ENCODE measurements at regions not wholly inside any gene's neighbourhood (a gene's known extent, or its start where the extent isn't known, plus 50 kb on each side); places are given as distances from the start of the nearest gene placed in this dataset.

- no peak overlapping the region for H3K4me3 ChIP-seq
- DNase-seq (ENCODE audit: low spot score in 2 of 2): no peak
- peaks cover 10% of the 10 kb centered on the region for H3K4me1 ChIP-seq
- H3K9me3 ChIP-seq: no peaks in the 10 kb centered on the region
- WGBS: 64% methylated on average over 2 of the region's 2 CpGs
- H3K36me3 ChIP-seq: no peaks in the 10 kb centered on the region
- H3K27me3 ChIP-seq: no peaks in the 10 kb centered on the region
- no peak overlapping the region for H3K27ac ChIP-seq
- no peak for TF ChIP-seq EP300 (IDR thresholded peaks at IDR 0.05)
- no peak for TF ChIP-seq POLR2AphosphoS5 (IDR thresholded peaks at IDR 0.05)
Measured at GRCh38 chr4:52173470-52174045, 122.5 kb downstream of the SPATA18 start.

DNA sequence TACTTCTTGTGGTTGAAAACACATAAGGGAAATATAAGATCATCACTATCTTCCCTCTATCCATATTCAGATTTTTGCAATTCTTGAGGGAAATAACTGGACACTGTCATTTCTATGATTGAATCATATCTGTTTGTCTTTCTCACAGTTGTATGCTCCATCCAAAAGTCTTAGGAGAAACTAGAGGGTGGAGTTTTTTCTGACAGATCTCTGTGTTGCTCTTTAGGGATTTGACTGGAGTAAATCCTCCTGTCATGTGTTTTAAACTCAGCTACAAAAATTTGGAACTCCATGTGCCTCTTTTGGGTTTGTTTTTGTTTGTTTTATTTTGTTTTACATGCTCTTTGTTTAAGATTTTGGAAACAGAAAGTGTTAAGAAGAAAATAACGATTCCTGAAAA is 136.5 kb downstream of the SPATA18 start:
- 54% methylated on average over 1 of the region's 1 CpG for WGBS
- TF ChIP-seq POLR2AphosphoS5 (IDR thresholded peaks at IDR 0.05) (no peak), POLR2A (IDR thresholded peaks at IDR 0.05) (no peak), EP300 (IDR thresholded peaks at IDR 0.05) (no peak)
- TF ChIP-seq, protein P1, sequence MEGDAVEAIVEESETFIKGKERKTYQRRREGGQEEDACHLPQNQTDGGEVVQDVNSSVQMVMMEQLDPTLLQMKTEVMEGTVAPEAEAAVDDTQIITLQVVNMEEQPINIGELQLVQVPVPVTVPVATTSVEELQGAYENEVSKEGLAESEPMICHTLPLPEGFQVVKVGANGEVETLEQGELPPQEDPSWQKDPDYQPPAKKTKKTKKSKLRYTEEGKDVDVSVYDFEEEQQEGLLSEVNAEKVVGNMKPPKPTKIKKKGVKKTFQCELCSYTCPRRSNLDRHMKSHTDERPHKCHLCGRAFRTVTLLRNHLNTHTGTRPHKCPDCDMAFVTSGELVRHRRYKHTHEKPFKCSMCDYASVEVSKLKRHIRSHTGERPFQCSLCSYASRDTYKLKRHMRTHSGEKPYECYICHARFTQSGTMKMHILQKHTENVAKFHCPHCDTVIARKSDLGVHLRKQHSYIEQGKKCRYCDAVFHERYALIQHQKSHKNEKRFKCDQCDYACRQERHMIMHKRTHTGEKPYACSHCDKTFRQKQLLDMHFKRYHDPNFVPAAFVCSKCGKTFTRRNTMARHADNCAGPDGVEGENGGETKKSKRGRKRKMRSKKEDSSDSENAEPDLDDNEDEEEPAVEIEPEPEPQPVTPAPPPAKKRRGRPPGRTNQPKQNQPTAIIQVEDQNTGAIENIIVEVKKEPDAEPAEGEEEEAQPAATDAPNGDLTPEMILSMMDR (IDR thresholded peaks at IDR 0.05): no peak
- no peak overlapping the region for H3K27ac ChIP-seq
- H3K4me3 ChIP-seq: no peak overlapping the region
- no peak for DNase-seq (ENCODE audit: low spot score in 2 of 2)
- H3K36me3 ChIP-seq: no peaks in the 10 kb centered on the region
- no peaks in the 10 kb centered on the region for H3K27me3 ChIP-seq
- no peaks in the 10 kb centered on the region for H3K4me1 ChIP-seq
- H3K9me3 ChIP-seq: no peaks in the 10 kb centered on the region

GRCh38 chr4:52192001-52192400 is 140.9 kb downstream of the SPATA18 start:
- no peaks in the 10 kb centered on the region for H3K36me3 ChIP-seq
- no peak overlapping the region for H3K27ac ChIP-seq
- TF ChIP-seq POLR2AphosphoS5 (IDR thresholded peaks at IDR 0.05) (no peak), EP300 (IDR thresholded peaks at IDR 0.05) (no peak)
- TF ChIP-seq, protein P1 (IDR thresholded peaks at IDR 0.05): no peak
- H3K9me3 ChIP-seq: no peaks in the 10 kb centered on the region
- no peaks in the 10 kb centered on the region for H3K27me3 ChIP-seq
- H3K4me1 ChIP-seq: peaks cover 5% of the 10 kb centered on the region
- H3K4me3 ChIP-seq: no peak overlapping the region
- DNase-seq (ENCODE audit: low spot score in 2 of 2): no peak
- WGBS: 62% methylated on average over 2 of the region's 2 CpGs

DNA sequence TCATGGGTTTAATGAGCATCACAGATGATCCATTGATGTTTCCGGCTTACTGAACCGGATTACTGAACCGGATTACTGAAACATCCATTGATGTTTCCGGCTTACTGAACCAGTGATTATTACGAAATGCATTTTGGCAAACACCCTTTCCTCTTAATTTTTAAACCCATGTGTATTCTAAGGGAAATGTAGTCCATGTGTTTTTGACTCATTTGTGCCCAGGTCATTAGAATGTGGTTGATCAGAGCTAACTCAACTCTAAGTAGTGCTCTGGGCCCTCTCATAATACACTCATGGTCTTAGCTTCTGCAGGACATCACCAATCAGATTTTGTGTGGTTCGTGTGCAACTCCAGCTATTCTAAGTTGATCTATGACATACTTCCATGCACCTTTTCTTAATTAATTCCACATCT is 141.6 kb downstream of the SPATA18 start:
- WGBS: 50% methylated on average over 6 of the region's 6 CpGs
- H3K4me1 ChIP-seq: peaks cover 5% of the 10 kb centered on the region
- no peak for DNase-seq (ENCODE audit: low spot score in 2 of 2)
- no peaks in the 10 kb centered on the region for H3K9me3 ChIP-seq
- no peak overlapping the region for H3K4me3 ChIP-seq
- H3K27me3 ChIP-seq: no peaks in the 10 kb centered on the region
- no peak overlapping the region for H3K27ac ChIP-seq
- TF ChIP-seq, protein P1 (IDR thresholded peaks at IDR 0.05): no peak
- TF ChIP-seq POLR2A (IDR thresholded peaks at IDR 0.05) (no peak), EP300 (IDR thresholded peaks at IDR 0.05) (no peak)
- no peaks in the 10 kb centered on the region for H3K36me3 ChIP-seq

- no peaks in the 10 kb centered on the region for H3K27me3 ChIP-seq
- no peak overlapping the region for H3K4me3 ChIP-seq
- H3K36me3 ChIP-seq: no peaks in the 10 kb centered on the region
- TF ChIP-seq, protein P1 (IDR thresholded peaks at IDR 0.05): no peak
- no peak for TF ChIP-seq POLR2AphosphoS5 (IDR thresholded peaks at IDR 0.05)
- TF ChIP-seq EP300 (IDR thresholded peaks at IDR 0.05): no peak
- no peak for TF ChIP-seq POLR2A (IDR thresholded peaks at IDR 0.05)
- WGBS: 73% methylated on average over 5 of the region's 5 CpGs
- H3K9me3 ChIP-seq: no peaks in the 10 kb centered on the region
- no peak overlapping the region for H3K27ac ChIP-seq
- DNase-seq (ENCODE audit: low spot score in 2 of 2): no peak
- H3K4me1 ChIP-seq: peaks cover 5% of the 10 kb centered on the region
Measured at GRCh38 chr4:52195869-52196268, 144.8 kb downstream of the SPATA18 start.

DNA sequence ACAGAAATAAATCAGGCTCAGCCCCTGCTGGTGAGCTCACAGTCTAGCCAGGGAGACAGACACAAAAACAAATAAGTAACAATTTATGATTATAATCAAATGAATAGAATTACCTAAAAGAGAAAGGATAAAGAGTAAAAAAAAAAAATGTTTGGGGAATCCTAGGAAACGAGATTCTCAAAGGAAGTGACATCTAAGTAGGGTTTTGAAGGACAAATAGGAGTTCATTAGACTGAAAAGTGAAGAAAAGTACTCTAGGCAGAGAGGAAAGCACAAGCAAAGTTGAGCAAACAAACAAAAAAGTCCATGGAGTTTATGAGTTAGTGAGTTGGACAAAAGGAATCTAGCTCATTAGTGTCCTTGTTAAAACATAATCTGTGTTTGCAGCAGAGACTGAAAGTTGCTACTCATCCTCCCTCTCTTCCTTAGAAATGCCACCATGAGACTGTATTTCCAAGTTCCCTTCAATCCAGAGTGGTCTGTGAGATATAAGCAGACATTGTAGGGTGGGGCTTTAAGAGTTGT is 145.6 kb downstream of the SPATA18 start:
- no peak overlapping the region for H3K4me3 ChIP-seq
- peaks cover 5% of the 10 kb centered on the region for H3K4me1 ChIP-seq
- no peak for TF ChIP-seq POLR2AphosphoS5 (IDR thresholded peaks at IDR 0.05)
- TF ChIP-seq, protein P1 (IDR thresholded peaks at IDR 0.05): no peak
- H3K27me3 ChIP-seq: no peaks in the 10 kb centered on the region
- no peaks in the 10 kb centered on the region for H3K36me3 ChIP-seq
- DNase-seq (ENCODE audit: low spot score in 2 of 2): no peak
- no peak overlapping the region for H3K27ac ChIP-seq
- H3K9me3 ChIP-seq: no peaks in the 10 kb centered on the region
- 82% methylated on average over 1 of the region's 1 CpG for WGBS

Measured in suprapubic skin (tissue), 4 donors.